PC-9 (cell line): ENCODE measurements at regions not wholly inside any gene's neighbourhood (a gene's known extent, or its start where the extent isn't known, plus 50 kb on each side); places are given as distances from the start of the nearest gene placed in this dataset.

Experiments
- BruUV-seq: library from RNA; stranded (reverse); fragments of 400-500 nt; replicated peaks from 2 replicates; lab custom pipeline; 2021; lab: Mats Ljungman, UMichigan
- CTCF ChIA-PET: fragments of 300-600 bp; sonication (Branson Sonifier 250); formaldehyde crosslinking; loops from one replicate; lab custom pipeline; 2022; ENCODE audit warnings: antibody characterized with exemption; lab: Charles Lee
- POLR2A ChIA-PET: fragments of 300-600 bp; sonication (Branson Sonifier 250); formaldehyde crosslinking; loops from one replicate; lab custom pipeline; 2022; ENCODE audit warnings: antibody characterized with exemption; ENCODE audit not compliant: unreplicated experiment; lab: Charles Lee
- DNase-seq, 2 experiments: peaks; one replicate each; pipeline versions ENCODE4 v3.0.0 to v3.0.0-alpha.2; 2015 to 2022; ENCODE audit warnings: mixed read lengths in 1 of 2
- H2AFZ ChIP-seq: fragments of 200-600 bp; sonication (generic); 2 replicates; pipeline ENCODE4 v1.8.1; 2017; ENCODE audit warnings: antibody characterized with exemption
- H3F3A ChIP-seq: fragments of 200-600 bp; sonication (generic); 2 replicates; pipeline ENCODE4 v1.8.1; 2017; ENCODE audit warnings: antibody characterized with exemption, mild to moderate bottlenecking, low read depth; ENCODE audit not compliant: insufficient read depth
- H3K27ac ChIP-seq: fragments of 200-600 bp; sonication (generic); 2 replicates; pipeline ENCODE4 v1.6.1; 2016; ENCODE audit warnings: mixed run types
- H3K27me3 ChIP-seq: fragments of 200-600 bp; sonication (generic); 2 replicates; pipeline ENCODE4 v1.6.1; 2016; ENCODE audit warnings: low read depth, mixed run types; ENCODE audit not compliant: insufficient read depth
- H3K36me3 ChIP-seq: fragments of 200-600 bp; sonication (generic); 2 replicates; pipeline ENCODE4 v1.6.1; 2016; ENCODE audit warnings: low read depth, mixed run types
- H3K4me1 ChIP-seq: fragments of 200-600 bp; sonication (generic); replicated peaks from 2 replicates; pipeline ENCODE4 v1.6.1; 2016; ENCODE audit warnings: mixed run types; ENCODE audit not compliant: insufficient read depth
- H3K4me2 ChIP-seq: fragments of 200-600 bp; sonication (generic); 2 replicates; pipeline ENCODE4 v1.6.1; 2017; ENCODE audit warnings: mixed run types
- H3K4me3 ChIP-seq: fragments of 200-600 bp; sonication (generic); 2 replicates; pipeline ENCODE4 v1.6.1; 2016; ENCODE audit warnings: mixed run types
- H3K79me2 ChIP-seq: fragments of 200-600 bp; sonication (generic); 2 replicates; pipeline ENCODE4 v1.6.1; 2017; ENCODE audit warnings: low read depth, mixed run types
- H3K9me2 ChIP-seq: fragments of 200-600 bp; sonication (generic); 2 replicates; pipeline ENCODE4 v1.8.1; 2017; ENCODE audit warnings: mild to moderate bottlenecking; ENCODE audit not compliant: insufficient read depth
- H3K9me3 ChIP-seq: fragments of 200-600 bp; sonication (generic); 2 replicates; pipeline ENCODE4 v1.8.1; 2016; ENCODE audit warnings: low read depth; ENCODE audit not compliant: insufficient read depth
- H4K20me1 ChIP-seq: fragments of 200-600 bp; sonication (generic); 2 replicates; pipeline ENCODE4 v1.8.1; 2017; ENCODE audit not compliant: insufficient read depth
- CTCF ChIP-seq: fragments of 200-600 bp; sonication (generic); conservative IDR thresholded peaks from 2 replicates; pipeline ENCODE4 v1.6.1; 2017; ENCODE audit warnings: mixed run types, antibody characterized with exemption, mild to moderate bottlenecking, moderate library complexity
- EZH2 ChIP-seq: fragments of 200-600 bp; sonication (generic); IDR thresholded peaks from 2 replicates; pipeline ENCODE4 v1.8.0; 2017; ENCODE audit warnings: antibody characterized with exemption, low read depth
- intact Hi-C: fragments of 100-400 bp; cut with micrococcal nuclease; formaldehyde crosslinking; loops from one replicate; pipeline ENCODE4 v1.10.0; 2022; ENCODE audit not compliant: unreplicated experiment

DNA sequence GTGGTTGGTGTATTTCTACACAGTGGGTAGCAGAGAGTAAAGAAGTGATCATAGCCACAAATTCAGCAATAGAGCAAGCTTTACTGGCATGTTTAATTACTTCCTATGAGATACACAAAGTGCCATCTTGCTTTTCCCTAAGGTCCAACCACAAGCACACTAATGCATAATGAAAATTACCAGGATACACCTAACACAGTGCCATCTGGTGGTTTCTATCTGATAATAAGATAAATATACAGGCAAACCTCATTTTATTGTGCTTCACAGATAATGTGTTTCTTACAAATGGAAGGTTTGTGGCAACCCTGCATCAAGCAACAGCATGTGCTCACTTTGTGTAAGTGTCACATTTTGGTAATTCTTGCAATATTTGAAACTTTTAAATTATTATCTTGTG, 223.0 kb downstream of the NSUN3 start:
- intact Hi-C loops: no loop called here
- Histone ChIP-seq H4K20me1 (no peaks in the 10 kb centered on the region), H3K4me1 (no peaks in the 10 kb centered on the region), H3K79me2 (no peaks in the 10 kb centered on the region), H3K27ac (no peak overlapping the region), H3K36me3 (no peaks in the 10 kb centered on the region), H3K4me3 (no peak overlapping the region), H3K27me3 (no peaks in the 10 kb centered on the region), H3F3A (no peaks in the 10 kb centered on the region), H3K4me2 (no peak overlapping the region), H3K9me3 (no peaks in the 10 kb centered on the region), H3K9me2 (no peaks in the 10 kb centered on the region), H2AFZ (no peak overlapping the region)
- POLR2A ChIA-PET: no interaction called here
- TF ChIP-seq CTCF: peak; percentile 33; the same call in 1 of the 2 replicates
- TF ChIP-seq EZH2: no peak
- BruUV-seq: no TSS peak
- DNase-seq: no peak
- CTCF ChIA-PET: no interaction called here

GRCh38 chr3:94291686-94292085, 228.8 kb downstream of the NSUN3 start:
- ChIA-PET CTCF (no interaction called here), POLR2A (no interaction called here)
- Histone ChIP-seq H2AFZ (no peak overlapping the region), H3K36me3 (no peaks in the 10 kb centered on the region), H3K4me1 (no peaks in the 10 kb centered on the region), H3K4me2 (no peak overlapping the region), H3K9me3 (no peaks in the 10 kb centered on the region), H4K20me1 (no peaks in the 10 kb centered on the region), H3K9me2 (no peaks in the 10 kb centered on the region), H3K27me3 (no peaks in the 10 kb centered on the region), H3F3A (no peaks in the 10 kb centered on the region), H3K4me3 (no peak overlapping the region), H3K27ac (no peak overlapping the region), H3K79me2 (no peaks in the 10 kb centered on the region)
- intact Hi-C loops: no loop called here
- DNase-seq: no peak
- TF ChIP-seq EZH2 (no peak), CTCF (no peak)
- BruUV-seq: no TSS peak

- intact Hi-C loops: no loop called here
- Histone ChIP-seq H3K27ac (no peak overlapping the region), H3F3A (no peaks in the 10 kb centered on the region), H2AFZ (no peak overlapping the region), H3K36me3 (no peaks in the 10 kb centered on the region), H3K4me2 (no peak overlapping the region), H4K20me1 (no peaks in the 10 kb centered on the region), H3K79me2 (no peaks in the 10 kb centered on the region), H3K9me2 (no peaks in the 10 kb centered on the region), H3K9me3 (no peaks in the 10 kb centered on the region), H3K4me3 (no peak overlapping the region), H3K4me1 (no peaks in the 10 kb centered on the region), H3K27me3 (no peaks in the 10 kb centered on the region)
- BruUV-seq: no TSS peak
- POLR2A ChIA-PET: no interaction called here
- TF ChIP-seq CTCF (no peak), EZH2 (no peak)
- CTCF ChIA-PET: no interaction called here
- DNase-seq: no peak
These were observed 229.3 kb downstream of the NSUN3 start for GRCh38 chr3:94292151-94292550.
